DND-41 (cell line): ENCODE measurements at regions not wholly inside any gene's neighbourhood (a gene's known extent, or its start where the extent isn't known, plus 50 kb on each side); places are given as distances from the start of the nearest gene placed in this dataset.

Experiments used
- CTCF ChIP-seq: IDR thresholded peaks from 2 replicates; pipeline ENCODE4 v1.5.1; 2012; ENCODE audit warnings: borderline replicate concordance, low read length, moderate library complexity, mild to moderate bottlenecking; ENCODE audit not compliant: poor library complexity, severe bottlenecking; ENCODE audit errors: extremely low read depth
- EZH2 ChIP-seq: IDR thresholded peaks from 3 replicates; pipeline ENCODE4 v1.6.1; 2012; ENCODE audit warnings: borderline replicate concordance, low read depth, mild to moderate bottlenecking, moderate library complexity, low read length, inconsistent platforms; ENCODE audit not compliant: severe bottlenecking

- no peak for TF ChIP-seq CTCF
- TF ChIP-seq EZH2, result no peak
Observed at GRCh38 chr15:31217067-31217466, 109.6 kb upstream of the KLF13 start.
